ENCODE measurements at regions not wholly inside any gene's neighbourhood (a gene's known extent, or its start where the extent isn't known, plus 50 kb on each side); places are given as distances from the start of the nearest gene placed in this dataset.

GRCh38 chr20:39853050-39853449 is 836.0 kb downstream of the MAFB start:
- DNase-seq: no peak

DNA sequence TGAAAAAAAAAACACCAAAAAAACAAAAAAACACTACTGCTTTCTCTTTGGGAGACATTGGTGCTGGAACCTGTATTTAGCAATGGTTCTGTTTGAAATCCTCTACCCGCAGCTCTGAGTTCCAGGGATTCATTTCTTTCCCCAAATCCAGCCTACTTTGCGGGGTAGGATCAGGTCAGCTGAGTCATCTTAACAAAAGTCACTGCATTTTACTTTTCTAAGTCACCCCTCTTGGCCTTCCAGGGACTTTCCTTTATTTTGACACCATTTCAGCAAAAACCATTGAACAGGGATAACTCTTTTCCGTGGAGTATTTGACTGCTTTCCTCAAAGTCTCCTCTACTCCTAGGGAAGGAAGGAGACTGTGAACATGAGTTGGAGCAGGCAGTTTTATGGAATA is 837.6 kb downstream of the MAFB start:
- DNase-seq: no peak

GRCh38 chr20:39850821-39851330 is 838.2 kb downstream of the MAFB start:
- no peak for DNase-seq

- no peak for DNase-seq
Measured at GRCh38 chr20:39850246-39850645, 838.8 kb downstream of the MAFB start.

DNA sequence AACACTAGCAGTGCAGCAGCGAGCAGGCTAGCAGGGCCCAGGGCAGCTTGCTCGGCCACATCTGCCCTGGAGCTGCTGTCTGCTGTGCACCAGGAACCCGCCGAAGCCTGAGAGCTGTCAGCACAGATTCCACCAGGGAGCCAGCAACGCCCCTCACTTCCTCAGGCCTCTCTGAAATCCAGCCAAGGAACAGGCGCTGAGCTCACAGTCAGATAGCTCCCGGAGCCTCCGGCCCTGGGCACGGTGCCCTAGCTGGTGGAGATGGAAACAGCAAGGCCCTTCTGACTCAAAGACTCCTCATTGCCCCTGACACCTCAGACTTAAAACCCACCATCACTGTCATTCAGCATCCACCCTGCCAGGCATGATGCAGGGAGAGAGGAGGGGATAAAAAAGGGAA is 839.4 kb downstream of the MAFB start:
- no peak for DNase-seq

DNA sequence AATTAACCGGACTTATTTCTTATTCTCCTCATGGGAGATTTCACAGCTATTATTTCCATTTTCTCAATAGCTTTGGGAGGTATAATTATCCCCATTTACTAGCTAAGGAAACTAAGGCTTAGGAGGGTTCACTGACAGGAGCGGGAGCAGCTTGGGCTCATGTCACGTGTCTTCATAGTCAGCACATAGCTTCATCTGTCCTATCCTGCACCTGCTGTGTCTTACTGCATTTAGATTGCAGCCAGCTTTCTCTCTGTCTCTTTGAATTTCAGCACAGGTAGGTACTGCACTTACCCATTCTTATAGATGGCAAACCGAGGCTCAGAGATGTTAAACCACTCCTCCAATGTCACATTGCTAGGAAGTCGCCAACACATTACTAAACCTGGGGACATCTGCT is 839.9 kb downstream of the MAFB start:
- DNase-seq: no peak

- DNase-seq: no peak
Measured at GRCh38 chr20:39839399-39840119, 849.5 kb downstream of the MAFB start.

- no peak for DNase-seq
Measured at GRCh38 chr20:39837561-39837960, 851.5 kb downstream of the MAFB start.

- DNase-seq: no peak
Measured at GRCh38 chr20:39835130-39835842, 853.8 kb downstream of the MAFB start.

DNA sequence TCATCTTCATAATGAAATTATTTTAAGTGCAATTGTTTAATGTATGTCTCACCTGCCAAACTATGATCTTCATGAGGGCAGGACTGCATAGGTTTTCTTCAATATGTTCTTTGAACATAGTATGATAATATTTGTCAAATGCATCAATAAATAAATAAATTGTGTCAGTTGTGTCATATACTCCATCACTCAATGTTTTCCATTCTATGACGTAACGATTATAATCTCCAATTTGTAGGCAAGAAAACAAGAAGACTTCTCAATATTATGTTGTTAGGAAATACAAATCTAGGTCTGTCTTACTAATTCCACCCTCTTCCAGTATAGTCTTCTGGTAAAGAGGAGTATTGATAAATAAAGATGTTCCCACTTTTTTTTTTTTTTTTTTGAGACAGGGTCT is 858.1 kb downstream of the MAFB start:
- no peak for DNase-seq

GRCh38 chr20:39829661-39830060 is 859.4 kb downstream of the MAFB start:
- DNase-seq: peak; percentile 43 to 77

DNA sequence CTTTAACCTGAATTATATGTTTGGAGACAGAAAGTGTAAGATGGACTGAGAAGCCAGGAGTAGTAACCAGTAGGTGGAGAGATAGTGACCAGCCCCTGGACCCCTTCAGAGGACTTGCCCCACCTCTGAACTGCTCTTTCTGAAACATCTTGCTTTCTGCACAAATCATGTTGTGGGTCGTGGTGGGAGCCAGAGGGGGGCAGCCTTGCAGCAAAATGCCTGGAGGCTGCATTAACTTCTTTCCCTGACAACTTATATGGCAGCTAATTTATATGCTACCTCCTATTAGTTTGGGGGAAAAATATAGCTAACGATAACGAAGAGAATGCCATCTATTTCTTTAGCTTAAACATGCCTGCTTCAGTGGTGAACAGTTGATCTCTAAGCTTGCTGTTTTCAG is 859.8 kb downstream of the MAFB start:
- DNase-seq: no peak

- no peak for DNase-seq
Measured at GRCh38 chr20:39825950-39826349, 863.1 kb downstream of the MAFB start.

DNA sequence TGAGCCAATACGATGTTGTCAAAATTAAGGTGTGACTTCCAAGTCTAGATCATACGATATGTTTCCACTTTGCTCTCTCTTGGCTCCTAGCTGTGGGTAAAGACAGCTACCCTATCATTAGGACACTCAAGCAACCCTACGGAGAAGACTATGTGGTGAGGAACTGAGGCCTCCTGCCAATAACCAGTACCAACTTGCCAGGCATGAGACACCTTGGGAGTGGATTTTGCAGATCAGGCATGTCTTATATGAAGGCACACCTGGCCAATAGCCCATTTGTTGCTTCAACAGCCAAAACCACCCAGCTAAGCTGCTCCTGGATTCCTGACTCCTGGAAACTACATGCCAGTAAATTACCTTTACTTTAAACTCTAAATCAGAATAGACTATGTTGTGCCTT is 863.4 kb downstream of the DHX35 start:
- no peak for DNase-seq

DNA sequence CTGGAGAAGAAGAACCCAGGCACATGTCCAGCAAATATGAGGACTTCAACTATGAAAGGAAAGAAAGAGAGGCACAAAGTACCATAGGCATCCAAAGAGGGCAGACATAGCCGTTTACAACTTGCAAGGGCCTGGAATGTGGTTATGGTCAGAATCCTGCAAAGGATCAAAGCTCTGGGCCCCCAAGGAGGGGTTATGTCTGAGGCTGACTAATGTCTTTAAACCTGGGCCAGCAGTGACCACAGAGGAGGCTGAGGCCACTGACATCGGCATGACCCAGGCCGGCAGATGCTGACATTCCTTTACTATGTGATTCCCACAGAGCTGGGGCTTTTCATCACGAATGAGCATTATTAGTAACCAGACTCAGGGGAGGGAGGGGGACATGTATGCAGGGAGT is 861.1 kb downstream of the DHX35 start:
- DNase-seq: no peak

DNA sequence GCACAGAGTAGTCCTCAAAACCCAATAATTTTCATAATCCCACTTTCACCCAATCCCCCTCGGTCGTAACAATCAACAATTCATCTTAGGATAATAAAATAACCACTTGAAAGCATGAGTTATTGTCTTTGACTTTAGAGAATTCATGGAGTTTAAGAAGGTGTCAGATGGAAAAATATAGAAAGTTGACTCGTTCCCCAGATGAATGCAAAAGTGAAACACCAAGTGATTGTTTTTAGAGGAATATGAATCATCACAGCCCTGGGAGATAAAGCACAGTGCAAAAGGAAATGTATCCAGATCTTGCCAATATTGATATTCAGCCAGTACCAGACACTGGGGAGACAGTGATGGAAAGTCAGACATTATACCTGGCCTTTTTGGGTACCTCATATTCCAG is 860.5 kb downstream of the DHX35 start:
- no peak for DNase-seq

DNA sequence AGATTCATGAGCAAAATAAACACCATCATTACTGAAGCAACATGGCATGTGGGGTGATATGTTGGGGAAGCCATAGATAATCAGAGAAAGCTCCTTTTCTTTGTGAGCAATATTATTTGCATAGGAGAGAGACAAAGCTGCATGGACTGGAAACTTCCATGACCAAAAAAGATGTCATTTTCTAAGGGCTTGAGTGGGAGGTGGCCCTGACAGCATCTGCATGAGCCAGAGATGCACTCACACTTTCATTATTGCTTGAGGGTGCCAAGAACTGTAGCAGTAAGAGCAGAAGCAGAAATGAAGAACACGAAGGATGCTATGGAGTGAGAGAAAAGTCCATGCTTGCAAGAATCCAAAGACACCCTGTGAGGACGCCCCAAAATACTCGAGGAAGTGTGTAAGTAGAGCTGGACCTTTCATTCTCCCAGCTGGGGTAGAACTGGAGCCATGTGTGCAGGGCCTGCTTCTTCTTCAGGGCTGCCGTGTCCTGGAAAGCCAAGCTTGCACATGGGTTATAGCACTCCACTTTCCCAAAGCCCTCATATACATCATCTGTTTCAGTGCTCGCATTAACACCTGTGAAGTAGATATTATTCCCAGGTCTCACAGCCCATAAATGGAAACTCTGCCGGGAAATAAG is 851.2 kb downstream of the DHX35 start:
- no peak for DNase-seq

GRCh38 chr20:39812116-39812515 is 850.0 kb downstream of the DHX35 start:
- DNase-seq: no peak

DNA sequence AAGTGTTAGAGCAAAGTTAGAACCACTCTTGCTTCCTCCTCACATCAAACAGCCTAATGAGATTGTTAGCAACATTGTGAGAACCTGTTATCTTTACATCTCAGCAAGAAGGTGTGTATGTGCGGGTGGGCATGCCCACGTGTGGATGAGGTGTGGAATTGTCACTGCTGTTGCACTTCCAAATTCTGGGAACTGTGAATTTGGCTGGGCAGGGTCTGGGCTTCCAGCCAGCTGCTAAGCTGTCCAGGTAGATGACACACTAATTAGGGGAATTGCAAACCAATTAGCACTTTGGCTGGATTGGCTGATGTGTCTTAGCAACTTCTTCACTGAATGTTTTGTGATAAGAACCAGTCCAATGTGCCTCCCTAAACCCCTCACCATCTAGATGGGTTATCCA is 848.2 kb downstream of the DHX35 start:
- no peak for DNase-seq

DNA sequence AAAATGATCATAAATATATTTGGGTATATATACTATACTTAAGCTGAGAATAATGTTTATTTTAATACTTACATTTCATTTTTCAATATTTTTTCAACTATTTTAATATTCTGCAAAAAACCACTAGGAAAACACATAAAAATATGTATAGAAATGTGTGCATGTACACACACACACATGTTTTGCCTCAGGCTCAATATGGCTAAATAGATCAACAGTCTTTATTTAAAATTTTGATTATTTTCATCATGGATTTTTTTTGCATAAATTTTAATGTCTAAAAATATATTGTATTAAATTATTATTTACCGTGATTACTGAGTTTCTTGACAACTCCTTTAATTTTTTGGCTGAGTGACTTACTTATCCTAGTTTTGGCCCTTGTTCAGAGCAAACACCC is 846.5 kb downstream of the DHX35 start:
- DNase-seq: no peak

- no peak for DNase-seq
Measured at GRCh38 chr20:39800548-39800947, 838.4 kb downstream of the DHX35 start.

DNA sequence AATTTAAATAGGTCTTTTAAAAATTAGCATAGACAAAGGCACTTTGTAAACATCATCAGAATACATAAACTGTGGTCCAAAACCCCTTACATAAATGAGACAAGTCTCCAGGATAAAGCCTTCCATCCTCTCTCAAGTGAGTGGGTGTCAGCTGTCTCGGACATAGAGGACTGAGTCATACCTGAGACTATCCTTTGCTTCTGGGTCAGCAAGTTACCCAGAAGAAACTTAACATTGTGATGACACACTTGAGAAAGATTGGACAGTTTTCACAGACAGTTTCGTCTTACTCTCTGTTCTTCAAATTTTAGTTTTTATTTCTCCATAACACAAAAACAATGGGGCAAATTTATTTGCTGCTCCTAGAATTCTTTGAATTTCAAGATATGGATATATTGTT is 838.0 kb downstream of the DHX35 start:
- DNase-seq: no peak

GRCh38 chr20:39799366-39799965 is 837.3 kb downstream of the DHX35 start:
- DNase-seq: no peak
